Activated CD4-positive, alpha-beta T cell treated with anti-CD3 and anti-CD28 coated beads for 24 hours (primary cell): ENCODE measurements at regions not wholly inside any gene's neighbourhood (a gene's known extent, or its start where the extent isn't known, plus 50 kb on each side); places are given as distances from the start of the nearest gene placed in this dataset.

Experiments used
- DNase-seq, 2 donors: peaks; one replicate each; pipeline ENCODE4 v3.0.0-alpha.2; 2020; ENCODE audit warnings: low read depth in 2 of 2

GRCh38 chr10:131706952-131707351 is 193.9 kb upstream of the PPP2R2D start:
- DNase-seq, result no peak

GRCh38 chr10:131708225-131708880 is 192.5 kb upstream of the PPP2R2D start:
- no peak for DNase-seq

- DNase-seq, result no peak
Observed at GRCh38 chr10:131710142-131710861, 190.5 kb upstream of the PPP2R2D start.

GRCh38 chr10:131722121-131722520 is 178.7 kb upstream of the PPP2R2D start:
- no peak for DNase-seq

GRCh38 chr10:131722525-131723264 is 178.1 kb upstream of the PPP2R2D start:
- DNase-seq, result no peak

GRCh38 chr10:131723297-131724168 is 177.3 kb upstream of the PPP2R2D start:
- DNase-seq, result no peak

GRCh38 chr10:131724169-131724545 is 176.7 kb upstream of the PPP2R2D start:
- no peak for DNase-seq

- DNase-seq, result no peak
Observed at GRCh38 chr10:131724891-131725580, 175.8 kb upstream of the PPP2R2D start.

GRCh38 chr10:131725581-131726069 is 175.2 kb upstream of the PPP2R2D start:
- DNase-seq, result no peak

GRCh38 chr10:131726076-131726880 is 174.5 kb upstream of the PPP2R2D start:
- DNase-seq, result no peak

- no peak for DNase-seq
Observed at GRCh38 chr10:131726967-131727366, 173.8 kb upstream of the PPP2R2D start.

GRCh38 chr10:131727560-131727959 is 173.2 kb upstream of the PPP2R2D start:
- no peak for DNase-seq

- DNase-seq, result no peak
Observed at GRCh38 chr10:131728286-131729228, 172.3 kb upstream of the PPP2R2D start.

- no peak for DNase-seq
Observed at GRCh38 chr10:131729361-131729760, 171.4 kb upstream of the PPP2R2D start.

- DNase-seq, result no peak
Observed at GRCh38 chr10:131729938-131730660, 170.7 kb upstream of the PPP2R2D start.

- no peak for DNase-seq
Observed at GRCh38 chr10:131730771-131731497, 169.9 kb upstream of the PPP2R2D start.

GRCh38 chr10:131731780-131732630 is 168.8 kb upstream of the PPP2R2D start:
- DNase-seq, result no peak
